Pulmonary artery endothelial cell (primary cell): ENCODE measurements at regions not wholly inside any gene's neighbourhood (a gene's known extent, or its start where the extent isn't known, plus 50 kb on each side); places are given as distances from the start of the nearest gene placed in this dataset.
"Not testable (repeated sequence)": the region's sequence is repeated elsewhere in the genome, so short reads cannot be mapped to it uniquely, and the experiment has no call there.

ENCODE experiments used
- DNase-seq: peaks from one replicate; pipeline ENCODE4 v3.0.0-alpha.2; 2011; ENCODE audit warnings: low read depth, low spot score

GRCh38 chr3:22660606-22661005 lies 542.5 kb upstream of the UBE2E2 start:
- no peak for DNase-seq

GRCh38 chr3:22661121-22661700 lies 541.9 kb upstream of the UBE2E2 start:
- no peak for DNase-seq

GRCh38 chr3:22665528-22665927 lies 537.6 kb upstream of the UBE2E2 start:
- DNase-seq = no peak

- no peak for DNase-seq
Measured at GRCh38 chr3:22666736-22667135, 536.4 kb upstream of the UBE2E2 start.

GRCh38 chr3:22671848-22672247 lies 531.3 kb upstream of the UBE2E2 start:
- DNase-seq = no peak

- DNase-seq = no peak
Measured at GRCh38 chr3:22684739-22685138, 518.4 kb upstream of the UBE2E2 start.

GRCh38 chr3:22685597-22685996 lies 517.5 kb upstream of the UBE2E2 start:
- no peak for DNase-seq

GRCh38 chr3:22691407-22691806 lies 511.7 kb upstream of the UBE2E2 start:
- no peak for DNase-seq

- no peak for DNase-seq
Measured at GRCh38 chr3:22691856-22692628, 511.1 kb upstream of the UBE2E2 start.

- no peak for DNase-seq
Measured at GRCh38 chr3:22700876-22701275, 502.3 kb upstream of the UBE2E2 start.

- DNase-seq = no peak
Measured at GRCh38 chr3:22704166-22704565, 499.0 kb upstream of the UBE2E2 start.

GRCh38 chr3:22704571-22705354 lies 498.4 kb upstream of the UBE2E2 start:
- DNase-seq = no peak

- DNase-seq = not testable (repeated sequence)
Measured at GRCh38 chr3:22706922-22707321, 496.2 kb upstream of the UBE2E2 start.

- peak; percentile 19 for DNase-seq
Measured at GRCh38 chr3:22713936-22714335, 489.2 kb upstream of the UBE2E2 start.

- no peak for DNase-seq
Measured at GRCh38 chr3:22714749-22715148, 488.4 kb upstream of the UBE2E2 start.

GRCh38 chr3:22720596-22720995 lies 482.5 kb upstream of the UBE2E2 start:
- DNase-seq = no peak

- DNase-seq = no peak
Measured at GRCh38 chr3:22724420-22724819, 478.7 kb upstream of the UBE2E2 start.

- no peak for DNase-seq
Measured at GRCh38 chr3:22728406-22728805, 474.7 kb upstream of the UBE2E2 start.

- DNase-seq = no peak
Measured at GRCh38 chr3:22729212-22729611, 473.9 kb upstream of the UBE2E2 start.

GRCh38 chr3:22729981-22730380 lies 473.1 kb upstream of the UBE2E2 start:
- no peak for DNase-seq

GRCh38 chr3:22730701-22731100 lies 472.4 kb upstream of the UBE2E2 start:
- DNase-seq = no peak

- DNase-seq = no peak
Measured at GRCh38 chr3:22731901-22732300, 471.2 kb upstream of the UBE2E2 start.
